Mucosa of descending colon (tissue), 3 donors: ENCODE measurements at regions not wholly inside any gene's neighbourhood (a gene's known extent, or its start where the extent isn't known, plus 50 kb on each side); places are given as distances from the start of the nearest gene placed in this dataset.
A peak's percentile ranks its signal among the peaks of the same experiment; 100 is the strongest.
"Not testable (repeated sequence)": the region's sequence is repeated elsewhere in the genome, so short reads cannot be mapped to it uniquely, and the experiment has no call there.

Experiments used
- ATAC-seq: fragments of 200-7000 bp; cut with Tn5 transposase; one replicate; pipeline ENCODE4 v1.9.1; 2020; ENCODE audit warnings: mild to moderate bottlenecking, moderate library complexity
- DNase-seq, 3 donors: peaks; one replicate each; pipeline ENCODE4 v3.0.0-alpha.2; 2020
- H3K36me3 ChIP-seq: fragments of 200-600 bp; one replicate; pipeline ENCODE4 v1.8.0; 2021; ENCODE audit warnings: low read depth, mild to moderate bottlenecking
- H3K4me1 ChIP-seq: fragments of 200-600 bp; one replicate; pipeline ENCODE4 v1.8.0; 2021; ENCODE audit warnings: low read depth, mild to moderate bottlenecking
- H3K4me3 ChIP-seq: fragments of 200-600 bp; one replicate; pipeline ENCODE4 v1.8.0; 2021; ENCODE audit warnings: mild to moderate bottlenecking
- H3K9me3 ChIP-seq: fragments of 200-600 bp; one replicate; pipeline ENCODE4 v1.8.0; 2021; ENCODE audit warnings: mild to moderate bottlenecking
- CTCF ChIP-seq: fragments of 200-600 bp; IDR thresholded peaks from one replicate; pipeline ENCODE4 v1.8.0; 2022; ENCODE audit warnings: antibody characterized with exemption, mild to moderate bottlenecking
- intact Hi-C, 2 donors: fragments of 100-400 bp; cut with DNase I in 1 of 2; cut with micrococcal nuclease in 1 of 2; formaldehyde crosslinking; loops; one replicate each; pipeline versions ENCODE4 v1.11.0 to v1.11.1; 2022; cut with DNase I, micrococcal nuclease
- donor health status: DM: no; HTN: no; CAD: no; lungs with moderate emphysema.
- donor health status: DM: no; HTN: no; CAD: no.
- donor health status: DM: no; HTN: yes; CAD: no.

- no peaks in the 10 kb centered on the region for H3K9me3 ChIP-seq
- H3K36me3 ChIP-seq = no peaks in the 10 kb centered on the region
- peaks cover 29% of the 10 kb centered on the region for H3K4me1 ChIP-seq
- intact Hi-C loops = no loop called here
- no peak for TF ChIP-seq CTCF
- no peak for ATAC-seq
- no peak overlapping the region for H3K4me3 ChIP-seq
- DNase-seq = no peak
Observed at GRCh38 chr6:168916576-168917211, 337.0 kb downstream of the THBS2 start.

- ATAC-seq (peak; percentile 65), DNase-seq (peak in 1 of 3 donors; percentile 50)
- Histone ChIP-seq H3K9me3 (no peaks in the 10 kb centered on the region), H3K4me3 (no peak overlapping the region), H3K36me3 (no peaks in the 10 kb centered on the region), H3K4me1 (peaks cover 26% of the 10 kb centered on the region)
- no peak for TF ChIP-seq CTCF
- intact Hi-C loops = no loop called here
Observed at GRCh38 chr6:168915855-168916254, 337.8 kb downstream of the THBS2 start.

GRCh38 chr6:168915242-168915641 is 338.4 kb downstream of the THBS2 start:
- H3K4me1 ChIP-seq = peaks cover 21% of the 10 kb centered on the region
- H3K9me3 ChIP-seq = no peaks in the 10 kb centered on the region
- H3K4me3 ChIP-seq = no peak overlapping the region
- intact Hi-C loops = no loop called here
- DNase-seq (peak in 2 of 3 donors; percentile 47 to 50), ATAC-seq (peak; percentile 73)
- no peaks in the 10 kb centered on the region for H3K36me3 ChIP-seq
- no peak for TF ChIP-seq CTCF

GRCh38 chr6:168913866-168914469 is 339.7 kb downstream of the THBS2 start:
- intact Hi-C loops = no loop called here
- DNase-seq = no peak
- no peak overlapping the region for H3K4me3 ChIP-seq
- no peak for ATAC-seq
- peaks cover 12% of the 10 kb centered on the region for H3K4me1 ChIP-seq
- TF ChIP-seq CTCF = no peak
- no peaks in the 10 kb centered on the region for H3K9me3 ChIP-seq
- H3K36me3 ChIP-seq = no peaks in the 10 kb centered on the region

GRCh38 chr6:168913231-168913865 is 340.3 kb downstream of the THBS2 start:
- H3K36me3 ChIP-seq, H3K9me3 ChIP-seq, H3K4me3 ChIP-seq, intact Hi-C loops: not testable (repeated sequence)
- peaks cover 12% of the 10 kb centered on the region for H3K4me1 ChIP-seq
- peak; percentile 36 to 78 (median 72) for DNase-seq
- ATAC-seq = peak; percentile 60

- no peaks in the 10 kb centered on the region for H3K4me1 ChIP-seq
- H3K36me3 ChIP-seq = no peaks in the 10 kb centered on the region
- H3K4me3 ChIP-seq = no peak overlapping the region
- intact Hi-C loops = no loop called here
- no peaks in the 10 kb centered on the region for H3K9me3 ChIP-seq
- no peak for DNase-seq
- ATAC-seq = no peak
- TF ChIP-seq CTCF = no peak
Observed at GRCh38 chr6:168909288-168909687, 344.4 kb downstream of the THBS2 start.
